HG03378 (cell line): ENCODE measurements at regions not wholly inside any gene's neighbourhood (a gene's known extent, or its start where the extent isn't known, plus 50 kb on each side); places are given as distances from the start of the nearest gene placed in this dataset.

Experiments used
- ATAC-seq: cut with Tn5 transposase; IDR thresholded peaks from one replicate; pipeline ENCODE4 v1.9.1; 2021; ENCODE audit warnings: mild to moderate bottlenecking, moderate library complexity; ENCODE audit not compliant: unreplicated experiment

DNA sequence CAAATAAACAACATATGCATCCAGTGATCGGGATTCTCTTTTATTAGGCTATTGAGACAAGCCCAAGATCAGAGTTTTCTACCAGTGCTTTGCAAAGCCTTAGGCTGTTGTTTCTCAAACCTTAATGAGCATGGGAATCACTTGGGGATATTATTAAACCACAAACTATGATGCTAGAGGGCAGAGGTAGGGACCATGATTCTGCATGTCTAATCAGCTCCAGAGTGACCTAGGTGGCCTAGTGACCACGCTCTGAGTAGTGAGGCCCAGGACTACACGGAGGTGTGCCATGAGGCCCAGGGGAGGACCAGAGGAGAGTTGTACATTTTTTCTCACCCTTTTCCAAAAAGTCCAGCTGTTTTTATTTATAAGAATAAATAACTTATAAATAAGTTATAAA, 298.5 kb upstream of the TLE4 start:
- ATAC-seq = no peak

DNA sequence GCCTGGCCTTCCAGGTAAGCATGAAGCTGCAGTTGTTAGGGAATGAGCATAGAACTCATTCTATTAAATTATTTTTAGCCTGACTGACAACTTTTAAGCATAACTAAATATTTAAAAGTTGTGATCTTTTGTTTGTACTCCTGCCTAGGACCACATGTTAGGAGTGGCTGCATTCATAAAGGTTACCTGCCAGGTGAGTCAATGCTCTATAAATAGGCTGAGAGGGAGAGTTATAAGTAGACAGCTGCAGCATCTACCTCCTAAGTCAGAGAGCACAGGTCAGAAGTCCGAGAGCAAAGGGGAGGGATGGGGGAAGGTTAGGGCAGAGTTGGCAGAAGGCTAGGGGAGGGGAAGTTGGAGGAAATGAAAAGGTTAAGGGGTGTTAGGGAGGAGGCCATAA, 292.4 kb upstream of the TLE4 start:
- no peak for ATAC-seq

DNA sequence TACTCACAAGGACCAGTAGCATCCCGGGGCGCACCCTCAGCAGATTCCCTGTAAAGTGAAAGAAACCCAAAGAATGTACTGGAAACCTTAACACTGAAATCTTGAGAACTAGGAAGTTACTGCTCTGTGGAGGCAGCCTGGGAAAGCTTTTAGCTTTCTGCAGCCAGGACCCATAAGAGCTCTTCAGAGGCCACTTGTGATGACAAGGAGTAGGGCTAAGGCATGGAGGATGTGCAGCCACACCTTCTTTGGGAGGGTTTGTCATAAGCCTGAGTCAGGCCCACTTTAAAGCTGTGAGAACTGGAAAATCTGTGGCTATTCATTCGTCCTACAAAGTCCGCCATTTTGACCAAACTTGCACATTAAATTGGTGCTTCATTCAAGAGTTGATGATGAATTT, 291.1 kb upstream of the TLE4 start:
- no peak for ATAC-seq

DNA sequence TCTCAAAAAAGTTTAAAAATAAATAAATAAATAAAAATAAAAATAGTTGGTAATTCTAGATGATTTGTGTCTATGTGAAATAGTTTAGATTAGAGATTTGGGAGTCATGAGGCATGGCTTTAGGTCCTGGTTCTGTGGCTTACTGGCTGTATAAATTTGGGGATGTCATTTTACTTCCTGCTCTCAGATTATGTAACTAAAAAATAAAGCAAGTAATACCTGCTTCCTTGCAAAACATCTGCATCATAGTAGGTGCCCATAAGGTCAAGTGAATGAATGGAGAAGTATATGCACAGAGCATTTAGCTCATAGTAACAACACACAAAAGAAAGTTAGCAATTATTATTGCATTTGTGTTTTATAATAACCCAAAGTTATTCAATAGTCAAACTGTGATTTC, 287.7 kb upstream of the TLE4 start:
- no peak for ATAC-seq

DNA sequence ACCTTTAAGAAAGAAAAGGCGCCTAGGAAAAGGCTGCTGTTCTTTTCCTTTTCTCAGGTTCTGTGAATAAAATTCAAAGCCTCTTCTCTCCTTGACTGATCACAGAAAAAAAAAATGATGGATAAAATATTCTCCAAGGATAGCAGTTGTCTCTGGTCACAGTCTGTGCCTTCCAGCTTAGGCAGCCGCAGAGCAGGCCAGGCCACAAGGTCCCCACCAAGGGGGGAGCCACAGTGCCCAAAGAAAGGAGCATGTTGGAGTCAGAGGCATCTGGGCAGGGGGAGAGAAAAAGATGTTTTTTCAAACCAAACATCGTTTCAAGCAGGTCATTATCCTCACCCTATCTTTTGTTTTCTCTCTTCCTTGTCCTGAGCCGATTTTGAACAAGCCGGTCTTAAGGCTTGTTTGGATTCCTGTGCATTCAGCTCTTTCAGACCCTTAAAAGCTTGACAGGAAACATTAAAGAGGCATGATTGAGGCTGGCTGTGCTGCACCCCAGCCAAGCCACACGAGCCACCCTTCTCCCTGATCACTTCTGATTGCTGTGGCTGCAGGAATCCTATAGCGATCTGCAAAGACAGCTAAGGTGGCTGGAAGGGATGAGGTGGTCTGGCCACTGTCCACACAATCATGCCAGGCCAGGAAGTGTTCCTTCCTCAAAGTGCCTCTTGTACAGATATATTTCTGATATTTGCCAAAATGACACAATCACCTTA, 284.6 kb upstream of the TLE4 start:
- no peak for ATAC-seq

DNA sequence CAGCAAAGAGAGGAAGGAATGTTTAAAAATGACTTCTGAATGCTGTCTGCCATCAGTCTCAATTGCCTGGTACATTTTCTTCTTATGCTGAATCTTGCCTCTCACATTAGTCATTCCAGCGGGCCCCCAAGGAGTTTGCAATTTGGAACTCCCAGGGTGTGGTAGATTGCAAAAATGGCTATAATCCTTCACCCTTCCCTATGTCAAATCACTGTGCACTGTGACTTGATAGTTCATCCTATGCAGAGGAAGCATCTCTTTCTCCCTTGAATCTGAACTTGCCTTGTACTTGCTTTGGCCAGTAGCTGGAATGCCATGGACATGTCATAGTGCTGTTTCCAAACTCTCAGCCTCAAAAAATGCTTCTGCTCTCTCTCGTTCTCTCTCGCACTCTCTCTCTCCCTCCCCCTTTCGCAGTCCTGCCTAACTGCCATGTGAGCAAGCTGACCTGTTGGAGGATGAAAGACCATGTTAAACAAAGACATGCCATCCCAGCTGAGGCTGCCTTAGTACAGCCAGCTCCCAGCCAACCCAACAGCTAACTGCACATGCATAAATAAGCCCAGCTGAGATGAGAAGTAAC, 284.0 kb upstream of the TLE4 start:
- ATAC-seq = no peak

DNA sequence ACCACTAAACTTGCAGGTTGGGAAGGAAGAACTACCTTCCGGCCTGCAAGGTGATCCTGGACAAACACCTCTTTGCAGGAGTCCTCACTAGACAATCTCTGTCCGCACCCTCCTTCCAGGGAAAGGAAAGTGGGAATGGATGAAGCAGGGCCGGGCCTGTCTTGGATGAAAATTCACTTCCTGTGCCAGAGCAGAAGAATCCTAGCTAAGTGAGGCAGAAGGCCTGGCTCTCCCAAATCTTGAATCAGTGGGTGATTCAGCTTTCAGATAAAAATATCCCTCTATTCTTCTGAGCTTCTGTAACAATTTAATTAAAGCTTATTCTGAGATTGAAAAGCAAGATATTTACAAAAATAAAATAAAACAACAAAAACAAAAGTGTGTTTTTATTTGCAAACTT, 281.9 kb upstream of the TLE4 start:
- ATAC-seq = no peak

DNA sequence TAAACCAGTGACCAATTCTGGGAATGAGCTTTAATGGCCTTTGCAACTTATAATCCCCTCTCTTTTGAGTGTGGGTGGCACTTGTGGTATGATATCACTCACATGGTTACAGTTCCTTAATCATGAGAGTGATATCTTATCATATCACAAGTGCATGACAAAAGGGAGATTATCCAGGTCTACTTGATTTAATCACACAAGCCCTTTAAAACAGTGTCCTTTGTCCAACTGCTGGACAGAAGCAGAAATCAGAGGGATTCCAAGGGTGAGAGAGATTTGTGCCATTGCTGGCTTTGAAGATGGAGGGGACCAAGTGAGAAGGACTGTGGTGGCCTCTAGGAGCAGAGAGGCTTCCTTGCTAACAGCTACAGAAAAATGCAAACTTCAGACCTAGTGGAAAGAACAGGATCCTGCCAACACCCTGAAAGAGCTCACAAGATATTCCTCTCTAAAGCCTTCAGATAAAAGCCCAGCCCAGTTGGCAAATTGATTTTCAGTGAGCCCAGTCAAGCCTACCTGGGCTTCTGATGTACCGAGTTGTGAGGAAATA, 279.0 kb upstream of the TLE4 start:
- no peak for ATAC-seq

DNA sequence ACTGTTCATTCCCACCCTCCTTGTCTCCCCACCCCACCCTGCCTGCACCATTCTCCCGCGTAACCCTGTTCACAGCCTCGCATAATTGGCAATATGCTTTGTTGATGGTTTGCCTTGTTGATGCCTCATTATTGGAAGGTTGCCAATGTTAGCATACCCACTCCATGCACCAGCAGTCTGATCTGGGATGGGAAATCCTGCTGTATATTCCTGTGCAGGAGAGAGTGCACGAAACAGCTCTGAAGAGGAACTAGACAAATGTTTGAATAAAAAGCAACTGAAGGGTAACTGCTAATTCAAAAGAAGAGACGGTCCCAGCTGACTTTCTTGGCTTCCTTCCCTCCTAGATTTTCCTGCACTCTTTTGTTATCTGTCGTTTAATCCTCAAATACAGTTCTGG, 271.7 kb upstream of the TLE4 start:
- no peak for ATAC-seq

DNA sequence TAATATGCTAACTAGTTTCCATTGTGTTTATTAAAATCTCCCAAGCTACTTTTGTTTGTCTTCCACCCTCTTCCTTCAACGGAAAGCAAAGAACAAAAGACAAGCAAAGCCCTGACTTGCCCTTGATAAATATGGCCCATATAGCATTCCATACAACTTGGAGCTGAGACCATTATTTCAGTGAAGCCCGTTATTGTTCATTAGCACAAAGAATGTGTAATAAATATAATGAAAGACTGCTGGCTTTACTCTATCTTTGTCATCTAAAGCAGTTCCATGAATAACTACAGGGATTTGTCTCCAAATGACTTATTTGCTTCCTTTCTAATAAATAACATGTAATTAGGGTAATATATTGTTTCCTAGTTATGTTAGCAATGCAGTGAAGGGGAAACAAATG, 270.7 kb upstream of the TLE4 start:
- no peak for ATAC-seq

DNA sequence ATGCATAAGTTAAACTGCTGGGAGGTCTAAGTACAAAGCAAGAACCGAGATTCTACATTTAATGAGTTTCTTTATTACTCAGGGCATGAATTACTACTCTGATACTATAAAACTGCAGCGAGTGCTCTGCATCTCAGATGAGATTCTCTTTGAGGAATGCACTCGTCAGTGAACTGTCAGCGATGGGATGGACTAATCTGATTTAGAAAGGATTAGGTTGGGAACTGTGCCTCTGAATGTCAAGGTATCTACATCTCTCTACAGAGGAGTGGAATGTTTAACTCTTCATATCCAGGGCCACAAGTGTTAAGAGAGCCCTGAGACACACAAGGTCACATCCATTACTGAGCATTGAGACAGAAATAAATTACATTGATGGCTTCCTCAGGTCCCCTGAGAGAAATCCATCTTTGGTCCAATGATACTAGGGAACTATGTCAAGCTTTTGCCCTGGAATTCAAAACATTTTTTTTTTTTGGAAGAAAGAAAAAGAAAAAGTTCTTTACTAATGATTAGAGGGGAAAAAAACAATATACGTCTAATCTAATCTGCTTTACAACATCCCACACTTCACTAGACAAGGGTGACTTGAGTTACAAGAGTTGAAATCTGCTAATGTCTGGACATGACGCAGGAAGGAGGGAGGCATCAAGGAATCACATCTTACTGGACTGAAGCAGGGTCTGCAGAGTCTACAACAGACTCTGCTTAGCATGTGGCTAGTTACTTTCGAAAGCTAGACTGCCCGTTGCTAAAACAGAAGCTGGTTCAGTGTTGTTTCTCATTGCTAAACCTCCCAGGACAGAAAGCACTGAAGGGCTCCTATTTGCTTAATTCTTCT, 270.0 kb upstream of the TLE4 start:
- ATAC-seq = no peak

DNA sequence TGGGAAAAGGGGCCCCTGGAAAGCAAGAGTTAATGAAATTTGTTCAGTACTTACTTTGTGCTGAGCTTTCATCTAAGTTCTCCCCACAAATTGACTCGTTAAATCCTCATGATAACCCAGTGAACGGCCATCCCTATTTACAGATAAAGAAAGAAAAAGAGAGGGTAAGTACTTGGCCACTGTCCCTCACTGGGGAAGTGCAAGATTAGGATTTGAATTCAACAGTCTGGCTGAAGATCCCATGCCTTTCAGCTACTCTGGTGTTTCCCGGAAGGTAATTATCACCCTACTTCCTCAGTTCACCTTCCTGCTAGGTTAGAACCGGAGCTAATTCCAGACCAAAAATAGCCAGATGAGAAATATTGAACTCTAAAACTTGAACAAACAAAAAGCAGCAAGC, 269.2 kb upstream of the TLE4 start:
- no peak for ATAC-seq

DNA sequence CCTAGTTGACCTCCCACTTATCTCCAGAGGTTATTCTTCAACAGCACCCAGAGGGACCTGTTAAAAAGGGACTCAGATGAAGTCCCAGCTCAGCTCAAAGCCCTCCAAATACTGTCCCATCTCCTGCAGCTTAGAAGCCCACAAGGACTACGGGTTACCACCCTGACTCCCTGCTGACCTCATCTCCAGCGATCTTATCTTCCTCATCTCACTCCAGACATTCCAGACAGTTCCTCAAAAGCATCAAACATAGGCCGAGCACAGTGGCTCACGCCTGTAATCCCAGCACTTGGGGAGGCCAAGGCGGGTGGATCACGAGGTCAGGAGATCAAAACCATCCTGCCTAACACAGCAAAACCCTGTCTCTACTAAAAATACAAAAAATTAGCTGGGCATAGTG, 263.8 kb upstream of the TLE4 start:
- ATAC-seq = no peak

DNA sequence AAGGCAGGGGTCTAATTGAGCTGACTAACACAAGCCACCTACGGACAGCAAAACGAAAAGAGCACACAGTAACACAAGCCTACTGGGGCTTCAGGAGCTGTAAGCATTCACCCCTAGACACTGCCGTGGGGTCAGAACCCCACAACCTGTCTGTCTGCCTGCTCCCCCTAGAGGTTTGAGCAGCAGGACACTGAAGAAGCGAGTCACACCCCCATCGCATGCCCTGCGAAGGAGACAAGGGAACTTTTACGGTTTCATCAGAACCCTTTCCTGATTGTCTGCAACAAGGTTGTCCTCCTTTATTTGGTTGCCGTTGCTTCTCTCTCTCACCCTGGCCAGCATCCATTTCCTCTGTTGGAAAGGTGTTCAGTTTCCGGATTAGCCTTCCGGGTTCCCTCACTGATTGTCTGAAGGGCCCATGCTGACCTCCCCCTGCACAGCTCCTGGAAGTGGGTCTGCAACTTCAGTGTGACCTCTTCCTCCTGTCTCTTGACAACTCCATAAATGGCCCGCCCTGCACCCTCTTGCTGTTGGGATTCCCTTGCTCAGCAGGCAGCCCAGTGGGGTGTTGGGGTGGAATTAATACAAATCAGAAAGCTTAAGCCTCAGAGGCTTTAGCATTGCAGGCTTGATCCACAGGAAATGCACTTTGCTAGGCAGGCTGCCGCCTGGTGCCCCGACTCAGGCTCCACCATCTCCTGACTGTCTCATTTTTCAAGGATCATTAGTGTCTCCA, 258.9 kb upstream of the TLE4 start:
- no peak for ATAC-seq

DNA sequence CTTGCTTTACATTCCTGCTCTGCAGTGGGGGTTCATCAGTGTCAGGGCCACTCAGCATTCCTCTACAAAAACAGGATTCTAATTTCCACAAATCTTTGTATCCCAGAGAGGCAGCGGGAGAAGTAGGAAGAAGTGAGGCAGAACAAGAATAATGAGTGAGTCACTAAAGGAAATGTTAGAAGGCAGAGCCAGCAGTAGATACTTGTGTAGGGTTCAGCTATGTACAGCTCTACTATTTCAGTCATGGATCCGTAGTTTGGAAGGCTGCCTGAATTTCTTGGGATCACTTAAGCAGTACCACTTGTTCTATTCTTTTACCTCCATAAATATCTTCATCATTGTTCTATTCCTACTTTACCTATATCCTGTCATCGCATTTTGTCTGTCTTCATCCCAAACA, 246.3 kb upstream of the TLE4 start:
- no peak for ATAC-seq

DNA sequence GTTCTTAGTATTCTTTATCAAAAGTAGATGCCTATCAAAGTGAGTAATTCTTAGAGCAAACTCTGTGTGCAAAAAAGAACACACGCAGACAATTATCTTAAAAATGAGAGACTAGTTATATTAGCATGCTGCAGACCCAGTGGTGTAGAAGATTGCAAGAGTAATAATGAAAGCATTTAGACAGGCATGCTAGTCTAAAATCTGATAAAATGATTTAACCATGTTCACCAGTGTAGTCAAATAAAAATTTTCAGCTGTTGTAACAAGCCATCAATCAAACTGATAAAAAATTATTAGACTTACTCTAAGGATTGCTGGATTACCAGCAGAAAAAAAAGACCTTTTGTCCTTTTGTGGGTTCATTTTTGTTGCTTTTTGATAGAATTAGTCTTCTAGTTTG, 241.9 kb upstream of the TLE4 start:
- ATAC-seq = no peak

DNA sequence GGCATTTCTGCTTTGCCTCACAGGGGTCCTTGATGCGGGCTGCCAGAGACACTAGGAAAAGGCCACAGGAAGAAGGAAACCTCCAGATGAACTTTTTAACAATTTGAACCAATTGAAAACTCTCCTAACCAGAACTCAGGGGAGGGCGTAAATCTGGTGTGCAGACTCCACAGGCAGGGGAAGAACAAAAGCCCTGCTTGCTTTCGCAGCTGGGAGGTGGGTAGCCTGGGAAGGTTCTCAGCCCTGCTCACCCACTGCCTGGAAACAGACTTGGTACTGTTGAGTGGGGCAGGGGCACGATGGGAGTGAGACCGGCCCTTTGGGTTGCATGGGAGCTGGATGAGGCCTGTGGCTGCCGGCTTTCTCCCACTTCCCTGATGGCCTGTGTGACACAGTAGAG, 237.8 kb upstream of the TLE4 start:
- ATAC-seq = no peak

DNA sequence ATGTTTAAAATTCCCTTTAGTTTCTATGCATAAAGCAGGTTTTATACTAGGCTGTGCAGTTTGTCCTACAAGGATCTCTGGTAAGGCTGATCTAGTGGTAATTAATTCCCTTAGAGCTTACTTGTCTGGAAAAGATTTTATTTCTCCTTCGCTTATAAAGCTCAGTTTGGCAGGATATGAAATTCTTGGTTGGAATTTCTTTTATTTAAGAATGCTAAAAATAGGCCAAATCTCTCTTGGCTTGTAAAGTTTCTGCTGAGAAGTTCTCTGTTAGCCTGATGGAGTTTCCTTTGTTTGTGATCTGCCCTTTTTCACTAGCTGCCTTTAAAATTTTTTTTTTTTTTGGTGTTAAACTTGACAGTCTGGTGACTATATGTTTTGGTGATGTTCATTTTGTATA, 237.1 kb upstream of the TLE4 start:
- no peak for ATAC-seq

DNA sequence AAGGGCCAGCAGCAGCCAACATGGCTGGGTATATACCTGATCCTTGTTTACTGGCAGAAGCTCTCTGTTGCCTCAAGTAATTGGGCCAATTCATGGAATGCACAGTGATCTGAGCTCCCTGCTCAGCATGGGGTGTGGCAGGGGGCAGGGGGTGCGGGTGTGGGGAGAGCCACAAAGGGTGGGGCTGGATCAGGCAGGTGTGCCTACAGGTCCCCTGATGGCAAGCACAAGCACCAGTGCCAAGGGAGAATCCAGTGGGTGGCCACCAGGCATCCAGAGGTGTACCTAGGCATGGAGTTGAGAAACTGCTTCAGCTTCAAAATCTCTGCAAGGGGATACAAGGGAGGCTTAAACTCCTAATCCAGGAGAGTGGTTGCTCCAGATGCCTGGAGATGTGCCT, 235.8 kb upstream of the TLE4 start:
- no peak for ATAC-seq

DNA sequence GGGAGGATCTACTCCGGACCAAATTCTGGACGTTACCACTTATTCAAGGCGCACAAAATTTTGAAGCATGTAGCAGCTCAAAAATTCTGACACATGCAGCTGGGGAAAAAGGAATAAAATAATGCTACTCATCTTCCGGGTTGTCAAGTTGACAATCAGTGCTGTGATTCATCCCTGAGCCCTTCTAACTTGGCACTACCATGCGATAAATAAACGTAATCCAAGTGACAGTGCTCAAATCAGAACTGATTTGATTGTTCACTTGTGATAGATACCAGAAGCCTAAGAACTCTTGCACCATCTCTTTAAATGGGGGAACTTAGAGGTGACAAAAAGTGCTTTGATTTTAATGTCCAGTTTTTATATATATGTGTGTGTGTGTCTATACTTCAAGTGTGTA, 230.2 kb upstream of the TLE4 start:
- no peak for ATAC-seq

DNA sequence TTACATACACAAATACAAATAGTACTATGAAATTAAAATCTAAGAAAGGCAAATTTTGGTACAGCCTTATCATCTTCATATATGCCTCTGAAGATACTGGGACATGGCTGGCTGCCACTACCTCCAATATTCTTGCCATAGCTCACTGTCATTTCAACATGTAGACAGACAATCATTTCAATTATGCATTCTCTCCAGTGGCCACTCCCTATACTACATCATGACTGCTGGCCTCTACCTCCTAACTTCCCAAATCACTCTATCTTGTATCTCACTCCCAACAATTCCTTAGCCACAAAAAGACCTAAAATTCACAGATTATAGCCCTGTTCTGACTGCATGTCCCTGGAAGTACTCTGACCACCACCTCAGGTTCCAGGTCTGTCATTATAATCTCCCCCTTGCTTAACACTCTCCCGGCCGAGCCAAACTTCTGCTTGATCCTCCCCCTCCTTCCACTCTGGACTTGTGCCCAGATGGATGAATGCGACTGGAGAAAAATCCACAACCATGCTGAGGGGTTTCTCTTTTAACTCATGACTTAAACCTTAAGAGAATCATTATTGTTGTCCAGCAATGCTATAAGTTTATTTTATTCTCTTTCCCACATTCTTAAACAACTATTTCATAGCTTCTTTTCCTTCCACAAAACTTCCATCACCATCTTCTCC, 225.3 kb upstream of the TLE4 start:
- no peak for ATAC-seq
